GM19025 (cell line): ENCODE measurements at regions not wholly inside any gene's neighbourhood (a gene's known extent, or its start where the extent isn't known, plus 50 kb on each side); places are given as distances from the start of the nearest gene placed in this dataset.
"Not testable (repeated sequence)": the region's sequence is repeated elsewhere in the genome, so short reads cannot be mapped to it uniquely, and the experiment has no call there.

Experiments
- ATAC-seq: cut with Tn5 transposase; IDR thresholded peaks from one replicate; pipeline ENCODE4 v1.9.1; 2021; ENCODE audit warnings: mild to moderate bottlenecking, low read depth, moderate library complexity; ENCODE audit not compliant: unreplicated experiment

- ATAC-seq = not testable (repeated sequence)
These were observed 196.9 kb downstream of the TMEM121 start for GRCh38 chr14:105723271-105723670.

- not testable (repeated sequence) for ATAC-seq
These were observed 197.4 kb downstream of the TMEM121 start for GRCh38 chr14:105723776-105724175.

- ATAC-seq = not testable (repeated sequence)
These were observed 203.5 kb downstream of the TMEM121 start for GRCh38 chr14:105729825-105730368.

GRCh38 chr14:105730731-105731130, 204.3 kb downstream of the TMEM121 start:
- not testable (repeated sequence) for ATAC-seq

GRCh38 chr14:105731221-105731985, 205.0 kb downstream of the TMEM121 start:
- ATAC-seq = not testable (repeated sequence)

GRCh38 chr14:105733081-105734065, 207.0 kb downstream of the TMEM121 start:
- no peak for ATAC-seq

- not testable (repeated sequence) for ATAC-seq
These were observed 207.9 kb downstream of the TMEM121 start for GRCh38 chr14:105734241-105734640.

- ATAC-seq = not testable (repeated sequence)
These were observed 209.9 kb downstream of the TMEM121 start for GRCh38 chr14:105736331-105736730.

GRCh38 chr14:105737504-105738246, 211.3 kb downstream of the TMEM121 start:
- ATAC-seq = no peak

- ATAC-seq = no peak
These were observed 212.3 kb downstream of the TMEM121 start for GRCh38 chr14:105738638-105739037.

GRCh38 chr14:105739331-105740102, 213.1 kb downstream of the TMEM121 start:
- no peak for ATAC-seq

- ATAC-seq = not testable (repeated sequence)
These were observed 213.9 kb downstream of the TMEM121 start for GRCh38 chr14:105740272-105740671.

GRCh38 chr14:105740961-105741360, 214.6 kb downstream of the TMEM121 start:
- ATAC-seq = not testable (repeated sequence)

GRCh38 chr14:105741707-105742530, 215.5 kb downstream of the TMEM121 start:
- ATAC-seq = not testable (repeated sequence)

- no peak for ATAC-seq
These were observed 216.1 kb downstream of the TMEM121 start for GRCh38 chr14:105742531-105742848.

GRCh38 chr14:105742904-105743701, 216.7 kb downstream of the TMEM121 start:
- not testable (repeated sequence) for ATAC-seq

GRCh38 chr14:105744213-105744787, 217.9 kb downstream of the TMEM121 start:
- ATAC-seq = not testable (repeated sequence)
